Fibroblast of lung (primary cell): ENCODE measurements at regions not wholly inside any gene's neighbourhood (a gene's known extent, or its start where the extent isn't known, plus 50 kb on each side); places are given as distances from the start of the nearest gene placed in this dataset.

Experiments used
- DNase-seq, 2 donors: peaks; one replicate each; pipeline versions ENCODE4 v3.0.0 to v3.0.0-alpha.2; 2010; ENCODE audit warnings: low read depth in 2 of 2
- H2AFZ ChIP-seq: 2 replicates; pipeline ENCODE4 v1.5.1; 2012; ENCODE audit warnings: low read length, control low read depth, inconsistent platforms
- H3K27ac ChIP-seq: 2 replicates; pipeline ENCODE4 v1.5.1; 2011; ENCODE audit warnings: low read length, control low read depth; ENCODE audit not compliant: insufficient read depth
- H3K27me3 ChIP-seq: 2 replicates; pipeline ENCODE4 v1.5.1; 2011; ENCODE audit warnings: mild to moderate bottlenecking, low read length; ENCODE audit not compliant: control insufficient read depth, insufficient read depth
- H3K36me3 ChIP-seq: 2 replicates; pipeline ENCODE4 v1.5.1; 2011; ENCODE audit warnings: low read length; ENCODE audit not compliant: control insufficient read depth, insufficient read depth
- H3K4me1 ChIP-seq: 2 replicates; pipeline ENCODE4 v1.5.1; 2011; ENCODE audit warnings: low read length; ENCODE audit not compliant: control insufficient read depth, insufficient read depth; ENCODE audit errors: extremely low read depth
- H3K4me2 ChIP-seq: 2 replicates; pipeline ENCODE4 v1.5.1; 2011; ENCODE audit warnings: low read length, control low read depth; ENCODE audit not compliant: insufficient read depth; ENCODE audit errors: extremely low read depth
- H3K4me3 ChIP-seq, 4 experiments: fragments of 200-600 bp in 1 of 4; sonication (generic) in 1 of 4; replicated peaks in 1 of 4; 2 replicates each; pipeline ENCODE4 v1.5.1; 2011 to 2016; ENCODE audit warnings: low read length in 4 of 4, low read depth in 3 of 4, mild to moderate bottlenecking in 3 of 4, control low read depth in 2 of 4, inconsistent platforms in 1 of 4, mixed read lengths in 1 of 4; ENCODE audit not compliant: insufficient read depth in 1 of 4; ENCODE audit errors: control extremely low read depth in 1 of 4
- H3K79me2 ChIP-seq: 2 replicates; pipeline ENCODE4 v1.5.1; 2012; ENCODE audit warnings: mild to moderate bottlenecking, low read length, inconsistent platforms; ENCODE audit not compliant: control insufficient read depth, insufficient read depth
- H3K9ac ChIP-seq: 2 replicates; pipeline ENCODE4 v1.5.1; 2011; ENCODE audit warnings: mild to moderate bottlenecking, low read length, control low read depth; ENCODE audit not compliant: insufficient read depth
- H3K9me3 ChIP-seq: 2 replicates; pipeline ENCODE4 v1.5.1; 2012; ENCODE audit warnings: low read depth, low read length; ENCODE audit not compliant: control insufficient read depth, insufficient read depth
- H4K20me1 ChIP-seq: 2 replicates; pipeline ENCODE4 v1.5.1; 2011; ENCODE audit warnings: low read length; ENCODE audit not compliant: control insufficient read depth, insufficient read depth; ENCODE audit errors: extremely low read depth
- CTCF ChIP-seq, 2 donors: IDR thresholded peaks in 1 of 2; conservative IDR thresholded peaks in 1 of 2; 1 replicate in 1 of 2; 2 replicates in 1 of 2; pipeline ENCODE4 v1.5.1; 2011 to 2012; ENCODE audit warnings: low read length in 2 of 2, control low read depth in 1 of 2, inconsistent platforms in 1 of 2, low read depth in 1 of 2, mild to moderate bottlenecking in 1 of 2
- EZH2 ChIP-seq: IDR thresholded peaks from 2 replicates; pipeline ENCODE4 v1.5.1; 2012; ENCODE audit warnings: low read length, control low read depth, mild to moderate bottlenecking; ENCODE audit errors: missing control alignments

- DNase-seq = no peak
- Histone ChIP-seq H3K4me2 (no peak overlapping the region), H3K79me2 (no peaks in the 10 kb centered on the region), H3K9me3 (no peaks in the 10 kb centered on the region), H3K27me3 (no peaks in the 10 kb centered on the region), H3K27ac (no peak overlapping the region), H2AFZ (no peak overlapping the region), H3K4me3 (no peak overlapping the region), H3K9ac (no peak overlapping the region), H4K20me1 (no peaks in the 10 kb centered on the region), H3K36me3 (no peaks in the 10 kb centered on the region), H3K4me1 (no peaks in the 10 kb centered on the region)
- TF ChIP-seq EZH2 = no peak
- no peak for TF ChIP-seq CTCF (conservative IDR thresholded peaks at IDR 0.05 in 1 of 2, IDR thresholded peaks at IDR 0.05 in 1 of 2; ENCODE audit: low read depth in 1 of 2, low read length in 2 of 2)
Observed at GRCh38 chr3:56999547-56999946, 60.9 kb upstream of the SPATA12 start.

- H3K9ac ChIP-seq = no peak overlapping the region
- H4K20me1 ChIP-seq = no peaks in the 10 kb centered on the region
- H3K9me3 ChIP-seq = no peaks in the 10 kb centered on the region
- H3K4me3 ChIP-seq = no peak overlapping the region
- H3K4me2 ChIP-seq = no peak overlapping the region
- no peaks in the 10 kb centered on the region for H3K79me2 ChIP-seq
- no peak for TF ChIP-seq EZH2
- no peak for TF ChIP-seq CTCF (conservative IDR thresholded peaks at IDR 0.05 in 1 of 2, IDR thresholded peaks at IDR 0.05 in 1 of 2; ENCODE audit: low read depth in 1 of 2, low read length in 2 of 2)
- no peaks in the 10 kb centered on the region for H3K4me1 ChIP-seq
- DNase-seq = no peak
- H3K27ac ChIP-seq = no peak overlapping the region
- H3K27me3 ChIP-seq = no peaks in the 10 kb centered on the region
- H2AFZ ChIP-seq = no peak overlapping the region
- no peaks in the 10 kb centered on the region for H3K36me3 ChIP-seq
Observed at GRCh38 chr3:56998076-56998529, 62.4 kb upstream of the SPATA12 start.

- no peak overlapping the region for H2AFZ ChIP-seq
- no peak overlapping the region for H3K27ac ChIP-seq
- H3K4me3 ChIP-seq = no peak overlapping the region
- peak; percentile 42 to 61 for DNase-seq
- no peaks in the 10 kb centered on the region for H3K9me3 ChIP-seq
- H3K36me3 ChIP-seq = no peaks in the 10 kb centered on the region
- no peaks in the 10 kb centered on the region for H3K27me3 ChIP-seq
- TF ChIP-seq EZH2 (no peak), CTCF (conservative IDR thresholded peaks at IDR 0.05 in 1 of 2, IDR thresholded peaks at IDR 0.05 in 1 of 2; ENCODE audit: low read depth in 1 of 2, low read length in 2 of 2) (no peak)
- no peaks in the 10 kb centered on the region for H4K20me1 ChIP-seq
- no peak overlapping the region for H3K4me2 ChIP-seq
- H3K4me1 ChIP-seq = no peaks in the 10 kb centered on the region
- H3K9ac ChIP-seq = no peak overlapping the region
- H3K79me2 ChIP-seq = no peaks in the 10 kb centered on the region
Observed at GRCh38 chr3:56997675-56998074, 62.8 kb upstream of the SPATA12 start.
